SK-N-SH (cell line): ENCODE measurements at regions not wholly inside any gene's neighbourhood (a gene's known extent, or its start where the extent isn't known, plus 50 kb on each side); places are given as distances from the start of the nearest gene placed in this dataset.

Experiments used
- CTCF ChIA-PET: fragments of 300-600, 350-600 bp; formaldehyde crosslinking; extraction: SDS; loops from one replicate; lab custom pipeline; 2021; lab: Yijun Ruan, JAX
- POLR2A ChIA-PET: fragments of 350-600 bp; sonication (Branson Sonifier 250); formaldehyde crosslinking; extraction: SDS; loops from one replicate; lab custom pipeline; 2020; ENCODE audit warnings: antibody characterized with exemption, inconsistent platforms; lab: Yijun Ruan, JAX
- DNase-seq: peaks from one replicate; pipeline ENCODE4 v3.0.0; 2012
- H2AFZ ChIP-seq: fragments of 200-600 bp; sonication (generic); 2 replicates; pipeline ENCODE4 v1.8.1; 2016; ENCODE audit warnings: antibody characterized with exemption, mild to moderate bottlenecking, low read depth
- H3F3A ChIP-seq: fragments of 200-600 bp; sonication (generic); replicated peaks from 2 replicates; pipeline ENCODE3; 2016; ENCODE audit warnings: antibody characterized with exemption, mild to moderate bottlenecking; ENCODE audit not compliant: insufficient read depth
- H3K27ac ChIP-seq, 2 experiments: fragments of 200-500 bp in 1 of 2; fragments of 200-600 bp in 1 of 2; sonication (Bioruptor generic) in 1 of 2; sonication (generic), shearing (Covaris generic) in 1 of 2; 2 replicates each; pipeline versions ENCODE4 v1.5.1 to v1.6.1; 2014 to 2016; ENCODE audit warnings: low read depth in 2 of 2, inconsistent platforms in 1 of 2, low read length in 1 of 2, mild to moderate bottlenecking in 1 of 2, mixed read lengths in 1 of 2
- H3K27me3 ChIP-seq: fragments of 200-600 bp; sonication (generic), shearing (Covaris generic); 2 replicates; pipeline ENCODE4 v1.6.1; 2016; ENCODE audit warnings: mixed run types; ENCODE audit not compliant: insufficient read depth
- H3K36me3 ChIP-seq, 2 experiments: fragments of 200-500 bp in 1 of 2; fragments of 200-600 bp in 1 of 2; sonication (Bioruptor generic) in 1 of 2; sonication (generic) in 1 of 2; replicated peaks in 1 of 2; 2 replicates each; pipeline versions ENCODE3 to v1.5.1; 2014 to 2016; ENCODE audit warnings: low read length in 1 of 2, mild to moderate bottlenecking in 1 of 2; ENCODE audit not compliant: insufficient read depth in 2 of 2, control insufficient read depth in 1 of 2
- H3K4me1 ChIP-seq, 2 experiments: fragments of 200-500 bp in 1 of 2; fragments of 200-600 bp in 1 of 2; sonication (Bioruptor generic) in 1 of 2; sonication (generic), shearing (Covaris generic) in 1 of 2; 2 replicates each; pipeline versions ENCODE4 v1.5.1 to v1.6.1; 2014 to 2016; ENCODE audit warnings: low read depth in 1 of 2, low read length in 1 of 2, mixed run types in 1 of 2; ENCODE audit not compliant: insufficient read depth in 2 of 2, control insufficient read depth in 1 of 2
- H3K4me2 ChIP-seq: fragments of 200-600 bp; sonication (generic), shearing (Covaris generic); 2 replicates; pipeline ENCODE4 v1.6.1; 2017; ENCODE audit warnings: mixed run types
- H3K4me3 ChIP-seq, 2 experiments: fragments of 200-500 bp in 1 of 2; fragments of 200-600 bp in 1 of 2; sonication (Bioruptor generic) in 1 of 2; sonication (generic), shearing (Covaris generic) in 1 of 2; 2 replicates each; pipeline versions ENCODE4 v1.5.1 to v1.8.1; 2014 to 2016; ENCODE audit warnings: low read depth in 2 of 2, inconsistent platforms in 1 of 2, low read length in 1 of 2, mild to moderate bottlenecking in 1 of 2, mixed read lengths in 1 of 2, moderate library complexity in 1 of 2
- H3K79me2 ChIP-seq: fragments of 200-600 bp; sonication (generic); 2 replicates; pipeline ENCODE4 v1.8.1; 2017; ENCODE audit warnings: mild to moderate bottlenecking; ENCODE audit not compliant: insufficient read depth
- H3K9ac ChIP-seq: fragments of 200-600 bp; sonication (generic); 2 replicates; pipeline ENCODE4 v1.6.1; 2017; ENCODE audit warnings: mixed run types
- H3K9me2 ChIP-seq: fragments of 200-600 bp; sonication (generic); 2 replicates; pipeline ENCODE4 v1.6.1; 2017; ENCODE audit warnings: mixed run types
- H3K9me3 ChIP-seq: fragments of 200-600 bp; sonication (generic); 2 replicates; pipeline ENCODE4 v1.6.1; 2017; ENCODE audit warnings: mixed run types, mild to moderate bottlenecking, moderate library complexity
- H4K20me1 ChIP-seq: fragments of 200-600 bp; sonication (generic); 2 replicates; pipeline ENCODE4 v1.6.1; 2017; ENCODE audit warnings: mild to moderate bottlenecking, mixed run types; ENCODE audit not compliant: insufficient read depth
- CHD2 ChIP-seq: fragments of 150-350 bp; IDR thresholded peaks from 2 replicates; pipeline ENCODE4 v1.6.1; 2018; ENCODE audit warnings: low read length; ENCODE audit not compliant: partially characterized antibody
- ELF1 ChIP-seq: IDR thresholded peaks from 2 replicates; pipeline ENCODE4 v1.4.0; 2012
- EP300 ChIP-seq, 2 experiments: IDR thresholded peaks; 2 replicates each; pipeline versions ENCODE4 v1.4.0 to v1.6.1; 2012; ENCODE audit warnings: borderline replicate concordance in 1 of 2, low read depth in 1 of 2, low read length in 1 of 2
- EZH2phosphoT487 ChIP-seq: fragments of 200-600 bp; sonication (generic); IDR thresholded peaks from 2 replicates; pipeline ENCODE4 v1.6.1; 2017; ENCODE audit warnings: low read depth, mixed run types, mild to moderate bottlenecking, antibody characterized with exemption, moderate library complexity, borderline replicate concordance
- GABPA ChIP-seq: IDR thresholded peaks from 2 replicates; pipeline ENCODE4 v1.4.0; 2012; ENCODE audit warnings: low read depth, mild to moderate bottlenecking
- GATA2 ChIP-seq: sonication (generic); formaldehyde crosslinking; IDR thresholded peaks from 2 replicates; pipeline ENCODE4 v1.5.0; 2020; ENCODE audit warnings: mild to moderate bottlenecking, missing genetic modification reagents
- JUND ChIP-seq: IDR thresholded peaks from 2 replicates; pipeline ENCODE4 v1.4.0; 2012
- NFIC ChIP-seq: IDR thresholded peaks from 2 replicates; pipeline ENCODE4 v1.4.0; 2012; ENCODE audit warnings: borderline replicate concordance
- NRF1 ChIP-seq: IDR thresholded peaks from 2 replicates; pipeline ENCODE4 v1.6.1; 2012; ENCODE audit warnings: low read depth, mild to moderate bottlenecking, low read length
- PBX3 ChIP-seq: IDR thresholded peaks from 2 replicates; pipeline ENCODE4; 2012
- POLR2AphosphoS5 ChIP-seq: IDR thresholded peaks from 2 replicates; pipeline ENCODE4 v1.6.1; 2012; ENCODE audit warnings: low read depth, low read length
- RCOR1 ChIP-seq: fragments of 150-350 bp; IDR thresholded peaks from 2 replicates; pipeline ENCODE4 v1.6.1; 2017; ENCODE audit warnings: antibody characterized with exemption, low read length
- RFX5 ChIP-seq: IDR thresholded peaks from 2 replicates; pipeline ENCODE4 v1.6.1; 2012; ENCODE audit warnings: mild to moderate bottlenecking, improper control_type of control experiment, low read length
- TCF12 ChIP-seq: IDR thresholded peaks from 2 replicates; pipeline ENCODE4 v1.4.0; 2012
- TEAD4 ChIP-seq: IDR thresholded peaks from 2 replicates; pipeline ENCODE4 v1.4.0; 2012; ENCODE audit warnings: mild to moderate bottlenecking, borderline replicate concordance; ENCODE audit not compliant: insufficient read depth
- USF2 ChIP-seq: fragments of 150-350 bp; IDR thresholded peaks from 2 replicates; pipeline ENCODE4 v1.6.1; 2017; ENCODE audit warnings: antibody characterized with exemption, low read length, low read depth, borderline replicate concordance
- YY1 ChIP-seq: IDR thresholded peaks from 2 replicates; pipeline ENCODE4 v1.4.0; 2012; ENCODE audit warnings: low read depth, mild to moderate bottlenecking
- WGBS: methylation state at CpG from one replicate; pipeline ENCODE4 v1.1.6; 2017; ENCODE audit warnings: low lambda C conversion rate; 5-methylcytosine and 5-hydroxymethylcytosine counted together

- Histone ChIP-seq H3K36me3 (no peaks in the 10 kb centered on the region), H3K79me2 (no peaks in the 10 kb centered on the region), H3K4me3 (no peak overlapping the region), H3K4me1 (no peaks in the 10 kb centered on the region; a peak in 1 of 4 replicates), H3K9ac (no peak overlapping the region), H3K4me2 (no peak overlapping the region), H2AFZ (no peak overlapping the region), H3K27me3 (no peaks in the 10 kb centered on the region), H3F3A (no peaks in the 10 kb centered on the region), H4K20me1 (no peaks in the 10 kb centered on the region), H3K9me2 (no peaks in the 10 kb centered on the region), H3K27ac (no peak overlapping the region), H3K9me3 (no peaks in the 10 kb centered on the region; the same call in 1 of the 2 replicates)
- WGBS = 16% methylated on average over 3 of the region's 3 CpGs
- CTCF ChIA-PET = no interaction called here
- TF ChIP-seq TCF12 = no peak
- no peak for TF ChIP-seq RFX5
- no peak for TF ChIP-seq CHD2
- TF ChIP-seq ELF1 = no peak
- TF ChIP-seq YY1 = no peak
- no peak for TF ChIP-seq USF2
- no peak for TF ChIP-seq GATA2
- no peak for TF ChIP-seq EP300 (IDR thresholded peaks at IDR 0.05; ENCODE audit: borderline replicate concordance in 1 of 2, low read depth in 1 of 2, low read length in 1 of 2)
- no peak for TF ChIP-seq POLR2AphosphoS5
- TF ChIP-seq TEAD4 = no peak
- TF ChIP-seq JUND = no peak
- TF ChIP-seq GABPA = no peak
- no peak for TF ChIP-seq PBX3
- TF ChIP-seq RCOR1 = no peak
- no peak for TF ChIP-seq NRF1
- no peak for TF ChIP-seq EZH2phosphoT487
- POLR2A ChIA-PET = no interaction called here
- no peak for DNase-seq
These were observed 260.7 kb upstream of the BRINP3 start for GRCh38 chr1:190738317-190738716.

- POLR2A ChIA-PET = no interaction called here
- Histone ChIP-seq H2AFZ (no peak overlapping the region), H4K20me1 (no peaks in the 10 kb centered on the region), H3K27me3 (no peaks in the 10 kb centered on the region), H3F3A (no peaks in the 10 kb centered on the region), H3K9me2 (no peaks in the 10 kb centered on the region), H3K9ac (no peak overlapping the region), H3K4me2 (no peak overlapping the region), H3K9me3 (no peaks in the 10 kb centered on the region; the same call in 1 of the 2 replicates), H3K4me3 (no peak overlapping the region), H3K79me2 (no peaks in the 10 kb centered on the region), H3K4me1 (no peaks in the 10 kb centered on the region; a peak in 1 of 4 replicates), H3K27ac (no peak overlapping the region)
- DNase-seq = no peak
- CTCF ChIA-PET = no interaction called here
- under 1% methylated on average over 2 of the region's 2 CpGs for WGBS
- TF ChIP-seq NFIC (no peak), JUND (no peak)
- TF ChIP-seq, all 33 proteins: peak for 0
- no peaks in the 10 kb centered on the region for H3K36me3 ChIP-seq
These were observed 262.3 kb upstream of the BRINP3 start for GRCh38 chr1:190739926-190740325.
